Trophoblast cell (in vitro differentiated cells and primary cell): ENCODE measurements at regions not wholly inside any gene's neighbourhood (a gene's known extent, or its start where the extent isn't known, plus 50 kb on each side); places are given as distances from the start of the nearest gene placed in this dataset.

Experiments used
- DNase-seq, 2 donors: peaks; one replicate each; pipeline ENCODE4 v3.0.0-alpha.2; 2016
- H2AFZ ChIP-seq: 2 replicates; pipeline ENCODE4 v1.6.1; 2013; ENCODE audit warnings: low read length, moderate library complexity, mild to moderate bottlenecking; ENCODE audit not compliant: insufficient read depth, poor library complexity
- H2AK5ac ChIP-seq: 2 replicates; pipeline ENCODE4 v1.6.1; 2013; ENCODE audit warnings: mild to moderate bottlenecking, low read length
- H2BK120ac ChIP-seq: 2 replicates; pipeline ENCODE4 v1.6.1; 2013; ENCODE audit warnings: low read length, mild to moderate bottlenecking, moderate library complexity; ENCODE audit not compliant: insufficient read depth, poor library complexity
- H2BK12ac ChIP-seq: 2 replicates; pipeline ENCODE4 v1.6.1; 2013; ENCODE audit warnings: mild to moderate bottlenecking, low read length, moderate library complexity
- H2BK5ac ChIP-seq: 2 replicates; pipeline ENCODE4 v1.6.1; 2013; ENCODE audit warnings: low read length, low read depth, moderate library complexity, mild to moderate bottlenecking; ENCODE audit not compliant: poor library complexity
- H3K14ac ChIP-seq: 2 replicates; pipeline ENCODE4 v1.6.1; 2013; ENCODE audit warnings: mild to moderate bottlenecking, low read length
- H3K18ac ChIP-seq: 2 replicates; pipeline ENCODE4 v1.6.1; 2013; ENCODE audit warnings: mild to moderate bottlenecking, low read length
- H3K23ac ChIP-seq: 2 replicates; pipeline ENCODE4 v1.6.1; 2013; ENCODE audit warnings: low read length
- H3K27ac ChIP-seq: 2 replicates; pipeline ENCODE4 v1.5.1; 2013; ENCODE audit warnings: low read depth, mild to moderate bottlenecking, inconsistent platforms, low read length, moderate library complexity
- H3K27me3 ChIP-seq: 2 replicates; pipeline ENCODE4 v1.6.1; 2013; ENCODE audit warnings: inconsistent platforms, mild to moderate bottlenecking, low read length, moderate library complexity; ENCODE audit not compliant: insufficient read depth
- H3K36me3 ChIP-seq, 2 experiments: 1 replicate in 1 of 2; 2 replicates in 1 of 2; pipeline ENCODE4 v1.6.1; 2013; ENCODE audit warnings: low read length in 2 of 2, mild to moderate bottlenecking in 2 of 2, moderate library complexity in 1 of 2; ENCODE audit not compliant: insufficient read depth in 2 of 2, control insufficient read depth in 1 of 2
- H3K4ac ChIP-seq: 2 replicates; pipeline ENCODE4 v1.6.1; 2013; ENCODE audit warnings: low read depth, mild to moderate bottlenecking, low read length, moderate library complexity
- H3K4me1 ChIP-seq, 2 experiments: 1 replicate in 1 of 2; 2 replicates in 1 of 2; pipeline ENCODE4 v1.6.1; 2013; ENCODE audit warnings: low read length in 2 of 2, mild to moderate bottlenecking in 2 of 2, moderate library complexity in 1 of 2; ENCODE audit not compliant: insufficient read depth in 2 of 2, control insufficient read depth in 1 of 2
- H3K4me2 ChIP-seq: 2 replicates; pipeline ENCODE4 v1.6.1; 2013; ENCODE audit warnings: inconsistent platforms, mild to moderate bottlenecking, low read length, moderate library complexity
- H3K4me3 ChIP-seq: 2 replicates; pipeline ENCODE4 v1.5.1; 2013; ENCODE audit warnings: mild to moderate bottlenecking, low read depth, low read length, inconsistent platforms
- H3K79me1 ChIP-seq: one replicate; pipeline ENCODE4 v1.6.1; 2013; ENCODE audit warnings: low read length
- H3K79me2 ChIP-seq: 2 replicates; pipeline ENCODE4 v1.6.1; 2013; ENCODE audit warnings: low read length, mild to moderate bottlenecking; ENCODE audit not compliant: control insufficient read depth, insufficient read depth, poor library complexity
- H3K9ac ChIP-seq: 2 replicates; pipeline ENCODE4 v1.6.1; 2013; ENCODE audit warnings: mild to moderate bottlenecking, low read length
- H3K9me3 ChIP-seq: 2 replicates; pipeline ENCODE4 v1.6.1; 2013; ENCODE audit warnings: low read depth, mild to moderate bottlenecking, control low read depth, inconsistent platforms, low read length; ENCODE audit not compliant: insufficient read depth
- H4K12ac ChIP-seq: 2 replicates; pipeline ENCODE4 v1.6.1; 2013; ENCODE audit warnings: low read depth, mild to moderate bottlenecking, low read length, moderate library complexity
- H4K8ac ChIP-seq: 2 replicates; pipeline ENCODE4 v1.6.1; 2013; ENCODE audit warnings: low read depth, mild to moderate bottlenecking, low read length, moderate library complexity
- H4K91ac ChIP-seq: one replicate; pipeline ENCODE4 v1.6.1; 2013; ENCODE audit warnings: low read depth, mild to moderate bottlenecking, low read length, moderate library complexity
- WGBS: extraction: QIAGEN DNeasy Blood & Tissue Kit; methylation state at CpG from one replicate; pipeline ENCODE4 v1.1.7; 2013; ENCODE audit warnings: missing lambda C conversion rate; ENCODE audit not compliant: insufficient read length, insufficient coverage; ENCODE audit errors: extremely low coverage; 5-methylcytosine and 5-hydroxymethylcytosine counted together

DNA sequence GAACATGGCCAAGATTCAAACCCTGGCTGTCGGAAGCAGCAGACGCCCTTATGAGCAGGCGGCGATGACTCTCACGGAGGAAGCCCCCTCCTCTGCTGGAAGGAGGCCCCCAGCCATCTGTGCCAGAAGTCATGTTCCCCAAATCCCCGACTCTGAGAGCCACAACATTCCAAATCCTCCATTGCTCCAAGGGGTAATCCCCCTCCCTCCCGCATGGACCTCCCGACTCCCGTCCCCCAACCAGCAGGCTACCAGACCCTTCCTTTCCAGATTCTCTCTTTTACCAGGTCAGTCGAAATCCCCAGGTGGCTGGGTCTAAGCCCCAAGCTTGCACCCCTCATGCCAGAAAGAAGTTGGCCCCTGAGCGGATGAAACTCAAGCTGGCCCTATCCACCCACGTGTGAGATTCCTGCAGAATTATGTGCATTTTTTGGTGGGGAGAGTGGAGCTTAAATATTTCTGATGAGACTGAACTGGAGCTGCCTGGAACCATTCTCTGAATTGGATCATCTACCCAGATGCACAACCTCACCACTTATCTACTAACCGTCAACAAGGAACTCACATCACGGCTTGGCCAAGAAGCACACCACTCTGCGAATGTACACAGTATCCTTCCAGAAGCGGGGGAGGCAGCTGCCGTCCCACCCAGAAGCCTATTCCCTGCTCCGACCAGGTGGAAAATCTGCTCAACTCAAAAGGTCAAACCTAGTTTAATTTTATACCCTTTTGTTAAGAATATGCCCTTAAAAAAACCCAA is 283.5 kb downstream of the C16orf95 start:
- H3K14ac ChIP-seq = no peak overlapping the region
- no peak for DNase-seq
- H2BK5ac ChIP-seq = no peak overlapping the region
- no peaks in the 10 kb centered on the region for H3K9me3 ChIP-seq
- no peaks in the 10 kb centered on the region for H3K79me1 ChIP-seq
- H2AK5ac ChIP-seq = no peak overlapping the region
- no peak overlapping the region for H4K91ac ChIP-seq
- no peak overlapping the region for H4K12ac ChIP-seq
- H3K27ac ChIP-seq = no peak overlapping the region
- H2BK12ac ChIP-seq = no peak overlapping the region
- no peak overlapping the region for H2BK120ac ChIP-seq
- H3K23ac ChIP-seq = no peak overlapping the region
- no CpG with 5 or more reads among the region's 18 CpGs for WGBS
- no peak overlapping the region for H3K9ac ChIP-seq
- no peak overlapping the region for H3K4me2 ChIP-seq
- no peaks in the 10 kb centered on the region for H3K4me1 ChIP-seq
- no peak overlapping the region for H2AFZ ChIP-seq
- no peak overlapping the region for H3K4ac ChIP-seq
- H3K79me2 ChIP-seq = no peaks in the 10 kb centered on the region
- H4K8ac ChIP-seq = no peak overlapping the region
- no peaks in the 10 kb centered on the region for H3K36me3 ChIP-seq
- H3K4me3 ChIP-seq = no peak overlapping the region
- H3K18ac ChIP-seq = no peak overlapping the region
- H3K27me3 ChIP-seq = no peaks in the 10 kb centered on the region

DNA sequence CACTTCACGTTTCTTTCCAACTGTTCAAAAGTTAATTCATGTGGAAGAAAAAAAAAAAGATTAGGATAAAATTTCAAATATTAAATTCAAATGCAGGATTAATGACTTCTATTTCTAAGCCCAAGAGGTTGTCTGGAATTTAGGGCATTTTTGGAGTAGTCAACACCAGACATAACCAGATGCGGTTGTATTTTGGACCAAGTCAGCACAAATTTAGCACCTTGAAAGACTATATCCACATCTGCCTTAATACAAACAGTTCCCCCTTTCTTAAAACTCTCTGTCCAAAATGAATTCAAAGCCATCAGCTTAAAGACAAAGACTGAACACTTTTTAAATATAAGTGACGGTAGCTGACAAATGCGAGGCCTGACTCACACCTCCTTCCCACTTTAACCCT is 282.9 kb downstream of the C16orf95 start:
- no peak for DNase-seq
- Histone ChIP-seq H3K23ac (no peak overlapping the region), H2AK5ac (no peak overlapping the region), H2BK120ac (no peak overlapping the region), H3K27ac (no peak overlapping the region), H2BK12ac (no peak overlapping the region), H3K79me2 (no peaks in the 10 kb centered on the region), H3K18ac (no peak overlapping the region), H3K27me3 (no peaks in the 10 kb centered on the region), H2AFZ (no peak overlapping the region), H2BK5ac (no peak overlapping the region), H3K14ac (no peak overlapping the region), H4K12ac (no peak overlapping the region), H4K91ac (no peak overlapping the region), H3K4ac (no peak overlapping the region), H3K9ac (no peak overlapping the region), H3K4me2 (no peak overlapping the region), H3K79me1 (no peaks in the 10 kb centered on the region), H3K4me1 (no peaks in the 10 kb centered on the region), H3K36me3 (no peaks in the 10 kb centered on the region), H3K4me3 (no peak overlapping the region), H4K8ac (no peak overlapping the region), H3K9me3 (no peaks in the 10 kb centered on the region)
- WGBS = 100% methylated on average over 1 of the region's 4 CpGs

DNA sequence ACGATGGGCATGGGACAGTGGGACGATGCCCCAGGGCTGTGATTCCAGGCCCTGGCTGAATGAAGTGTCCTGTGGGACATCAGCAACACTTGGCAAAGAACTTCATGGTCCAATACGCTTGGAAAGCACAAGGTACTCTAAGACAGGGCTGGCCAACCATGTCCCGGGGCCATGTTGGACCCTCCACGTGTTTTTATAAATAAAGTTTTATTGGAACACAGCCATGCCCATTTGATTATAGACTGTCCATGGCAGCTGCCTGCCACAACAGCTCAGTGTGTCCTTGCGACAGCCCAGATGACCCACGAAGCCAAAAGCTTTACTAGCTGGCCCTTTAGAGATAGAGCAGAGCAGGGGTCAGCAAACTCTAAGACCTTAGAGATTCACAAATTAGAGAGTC is 282.1 kb downstream of the C16orf95 start:
- Histone ChIP-seq H2BK120ac (no peak overlapping the region), H3K4ac (no peak overlapping the region), H3K14ac (no peak overlapping the region), H3K4me2 (no peak overlapping the region), H2AFZ (no peak overlapping the region), H3K9me3 (no peaks in the 10 kb centered on the region), H3K27me3 (no peaks in the 10 kb centered on the region), H3K4me3 (no peak overlapping the region), H2BK5ac (no peak overlapping the region), H3K36me3 (no peaks in the 10 kb centered on the region), H3K18ac (no peak overlapping the region), H2BK12ac (no peak overlapping the region), H3K79me1 (no peaks in the 10 kb centered on the region), H3K23ac (no peak overlapping the region), H4K8ac (no peak overlapping the region), H3K27ac (no peak overlapping the region), H3K4me1 (no peaks in the 10 kb centered on the region), H3K9ac (no peak overlapping the region), H4K91ac (no peak overlapping the region), H3K79me2 (no peaks in the 10 kb centered on the region), H4K12ac (no peak overlapping the region), H2AK5ac (no peak overlapping the region)
- DNase-seq = no peak
- WGBS = no CpG with 5 or more reads among the region's 7 CpGs

DNA sequence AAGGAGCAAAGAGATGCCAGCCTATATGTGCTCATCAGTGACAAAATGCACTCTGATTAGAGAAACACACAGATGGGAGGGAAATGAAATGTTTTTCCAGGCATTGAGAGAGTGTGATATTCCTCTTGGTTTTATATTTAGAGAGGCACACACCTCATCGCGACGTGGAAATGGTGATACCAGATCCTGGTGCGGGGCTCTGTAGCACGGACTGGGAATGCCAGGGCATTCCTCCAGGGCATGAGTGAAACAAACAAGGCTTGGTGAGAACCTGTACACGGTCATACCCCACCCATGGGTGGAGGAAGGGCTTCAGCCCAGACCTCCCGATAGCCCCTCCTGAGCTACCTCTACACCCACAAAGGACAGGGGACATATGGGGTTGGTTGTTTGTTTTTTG is 280.2 kb downstream of the C16orf95 start:
- no peak overlapping the region for H3K9ac ChIP-seq
- no peak overlapping the region for H3K27ac ChIP-seq
- no peak overlapping the region for H4K91ac ChIP-seq
- H2BK120ac ChIP-seq = no peak overlapping the region
- H3K79me1 ChIP-seq = no peaks in the 10 kb centered on the region
- no peak overlapping the region for H3K23ac ChIP-seq
- no CpG with 5 or more reads among the region's 7 CpGs for WGBS
- no peak overlapping the region for H3K4ac ChIP-seq
- no peaks in the 10 kb centered on the region for H3K9me3 ChIP-seq
- no peak for DNase-seq
- H3K4me3 ChIP-seq = no peak overlapping the region
- H2AFZ ChIP-seq = no peak overlapping the region
- H3K4me2 ChIP-seq = no peak overlapping the region
- H4K12ac ChIP-seq = no peak overlapping the region
- no peak overlapping the region for H2BK5ac ChIP-seq
- no peaks in the 10 kb centered on the region for H3K79me2 ChIP-seq
- H2AK5ac ChIP-seq = no peak overlapping the region
- no peaks in the 10 kb centered on the region for H3K4me1 ChIP-seq
- no peak overlapping the region for H2BK12ac ChIP-seq
- H4K8ac ChIP-seq = no peak overlapping the region
- no peaks in the 10 kb centered on the region for H3K27me3 ChIP-seq
- no peaks in the 10 kb centered on the region for H3K36me3 ChIP-seq
- H3K18ac ChIP-seq = no peak overlapping the region
- no peak overlapping the region for H3K14ac ChIP-seq
